ENCODE measurements at regions not wholly inside any gene's neighbourhood (a gene's known extent, or its start where the extent isn't known, plus 50 kb on each side); places are given as distances from the start of the nearest gene placed in this dataset.
A peak's percentile ranks its signal among the peaks of the same experiment; 100 is the strongest.
"Not testable (repeated sequence)": the region's sequence is repeated elsewhere in the genome, so short reads cannot be mapped to it uniquely, and the experiment has no call there.

DNA sequence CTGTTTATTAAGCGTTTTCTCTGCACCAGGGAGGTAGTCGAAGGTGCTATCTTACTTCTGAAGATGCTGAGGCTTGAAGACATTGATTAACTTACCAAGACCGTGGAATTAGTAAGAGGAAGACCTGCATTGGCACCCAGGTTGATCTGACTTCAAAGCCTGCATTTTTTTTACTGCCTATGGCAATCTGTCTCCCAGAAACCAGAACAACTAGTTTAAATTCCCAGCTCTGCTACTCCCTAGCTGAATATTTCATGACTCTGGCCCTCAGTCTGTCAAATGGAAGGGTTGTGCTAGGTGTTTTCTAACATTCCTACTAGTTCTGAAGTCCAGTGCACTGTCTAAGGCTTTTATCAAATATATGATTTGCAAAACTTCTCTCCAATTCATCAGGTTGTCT, 52.0 kb upstream of the GRAMD1B start:
- no peak for DNase-seq

DNA sequence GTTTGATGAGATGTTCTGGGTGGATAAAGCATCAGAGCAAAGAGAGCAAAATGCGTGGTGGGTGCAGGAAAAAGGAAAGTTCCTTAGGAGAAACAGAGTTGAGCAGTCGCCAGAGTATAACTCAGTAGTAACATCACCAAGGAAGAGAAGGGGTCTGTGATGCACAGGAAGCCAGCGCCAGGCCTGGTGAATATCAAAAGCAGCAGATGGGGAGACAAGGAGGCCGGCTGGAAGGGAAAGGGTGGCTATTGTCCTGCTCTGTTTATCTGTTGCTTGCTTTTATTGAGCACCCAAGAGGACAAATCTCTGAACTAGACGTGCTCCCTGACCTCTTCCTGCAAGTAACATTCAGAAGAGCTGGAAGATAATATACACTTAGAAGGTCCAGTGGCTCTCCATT, 52.7 kb upstream of the GRAMD1B start:
- no peak for DNase-seq

DNA sequence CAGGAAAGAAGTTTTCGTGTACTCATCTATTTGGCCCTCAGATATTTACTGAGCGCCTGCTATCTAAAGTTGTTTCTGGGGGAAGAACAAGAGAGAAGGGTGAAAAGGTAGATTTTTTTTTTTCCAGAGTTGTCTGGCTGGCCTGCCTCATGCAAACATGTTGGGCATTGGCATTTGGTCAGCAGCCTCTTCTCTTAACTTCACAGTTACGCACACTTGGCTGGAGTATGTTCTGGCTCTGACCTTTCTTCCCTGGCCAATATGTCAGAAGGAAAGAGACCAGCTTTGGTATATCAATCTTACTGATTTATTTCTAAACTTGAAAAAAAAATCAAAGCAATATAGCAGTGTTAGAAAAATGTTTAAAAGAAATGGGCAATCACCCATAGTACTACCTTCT, 54.2 kb upstream of the GRAMD1B start:
- no peak for DNase-seq

DNA sequence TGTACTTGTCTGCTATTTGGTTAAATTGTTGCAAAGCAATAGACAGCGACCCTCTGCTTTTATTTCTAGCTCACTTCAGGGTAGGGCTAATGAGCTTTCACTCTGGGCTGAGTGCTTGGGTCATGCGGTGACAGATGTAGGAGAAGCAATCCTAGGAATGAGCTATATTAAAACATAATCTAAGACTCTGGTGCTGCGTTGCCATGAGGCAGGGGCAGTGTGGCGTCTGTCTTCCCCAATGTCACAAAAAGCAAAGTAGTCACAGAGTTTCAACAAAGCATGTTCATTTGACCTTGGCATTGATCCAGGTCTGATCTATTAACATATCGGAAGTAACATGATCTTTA, 55.5 kb upstream of the GRAMD1B start:
- no peak for DNase-seq

DNA sequence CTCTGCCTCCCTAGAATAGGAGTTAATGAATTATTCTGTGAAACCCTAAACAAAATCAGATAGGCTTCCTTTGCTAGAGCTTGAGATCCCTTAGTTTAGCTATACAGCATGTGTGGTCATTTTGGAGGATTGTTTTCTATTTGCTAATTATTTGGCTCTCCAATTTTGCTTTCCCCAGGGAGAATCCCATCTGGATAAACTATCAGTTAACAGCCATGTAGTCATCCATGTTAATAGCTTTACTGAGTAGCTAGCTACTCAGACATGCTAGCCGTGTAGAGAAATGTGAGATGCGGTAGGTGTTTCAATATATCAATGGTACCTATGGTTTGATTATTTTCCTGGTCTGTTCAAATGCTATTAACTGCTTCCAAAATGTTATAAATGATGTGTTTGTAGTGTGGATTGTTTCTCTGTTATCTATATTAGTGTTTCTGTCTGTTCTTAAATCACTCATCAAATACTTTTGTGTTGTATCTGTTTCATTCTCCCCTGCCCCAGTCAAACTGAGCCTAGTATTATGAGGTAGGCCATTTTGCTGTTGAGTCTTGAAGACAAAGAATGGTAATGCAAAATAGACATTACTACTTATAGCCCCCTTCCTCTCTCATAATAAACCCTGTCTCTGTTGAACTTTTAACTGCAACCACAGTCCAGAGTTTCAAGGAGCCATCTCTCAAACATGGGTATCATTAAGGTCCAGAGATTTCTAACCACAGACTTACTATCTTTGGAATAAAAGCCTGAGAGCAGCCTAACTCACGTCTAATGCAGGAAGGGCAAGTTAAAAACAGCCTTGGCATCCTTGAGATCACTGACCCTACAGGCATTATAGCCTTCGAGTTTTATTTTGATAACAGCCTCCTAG, 56.1 kb upstream of the GRAMD1B start:
- DNase-seq, result no peak

DNA sequence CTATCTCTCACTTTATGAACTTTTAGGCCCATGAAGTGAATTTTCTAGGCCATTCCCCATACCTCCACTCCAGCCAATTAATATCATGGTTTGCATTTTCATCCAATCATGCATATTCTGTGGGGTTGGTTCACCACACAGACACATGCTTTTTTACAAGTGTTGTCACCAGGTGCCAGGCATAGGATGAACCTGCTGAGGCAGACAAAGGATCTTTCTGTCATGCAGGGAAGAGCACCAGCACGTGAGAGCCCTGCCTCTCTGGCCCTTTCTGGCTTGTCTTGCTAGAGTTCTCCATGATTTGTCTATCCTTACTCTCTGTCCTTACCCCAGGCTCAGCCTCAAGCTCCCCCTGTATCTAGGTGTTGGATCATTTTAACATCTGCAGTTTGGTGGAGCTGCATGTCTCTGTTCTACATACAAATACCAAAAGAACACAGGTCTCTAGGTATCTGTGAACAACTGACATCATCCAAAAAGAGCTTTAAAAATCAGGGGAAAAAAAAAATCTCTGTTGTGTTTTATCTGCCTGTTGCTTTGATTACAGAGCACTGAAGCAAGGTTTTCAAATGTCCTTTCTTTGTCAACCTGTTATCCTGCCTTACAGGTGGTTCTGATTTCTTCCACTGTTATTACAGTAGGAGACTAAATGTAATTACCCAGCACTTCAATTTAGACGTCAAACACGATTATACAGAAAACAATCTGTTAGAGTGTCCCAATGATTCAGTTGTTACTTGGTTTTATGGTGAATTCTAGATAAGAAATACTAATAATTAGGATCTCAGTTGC, 58.4 kb upstream of the GRAMD1B start:
- no peak for DNase-seq

DNA sequence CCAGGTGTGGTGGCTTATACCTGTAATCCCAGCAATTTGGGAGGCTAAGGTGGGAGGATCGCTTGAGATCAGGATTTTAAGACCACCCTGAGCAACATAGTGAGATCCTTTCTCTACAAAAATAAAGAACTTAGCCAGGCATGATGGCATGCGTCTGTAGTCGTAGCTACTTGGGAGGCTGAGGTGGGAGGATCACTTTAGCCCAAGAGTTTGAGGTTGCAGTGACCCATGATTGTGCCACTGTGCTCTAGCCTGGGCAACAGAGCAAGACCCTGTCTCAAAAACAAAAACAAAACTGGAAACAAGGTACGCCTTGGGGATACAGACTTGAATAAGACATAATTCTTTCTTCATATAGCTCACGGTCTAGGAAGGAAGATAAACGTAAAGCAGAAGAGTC, 63.1 kb upstream of the GRAMD1B start:
- no peak for DNase-seq

DNA sequence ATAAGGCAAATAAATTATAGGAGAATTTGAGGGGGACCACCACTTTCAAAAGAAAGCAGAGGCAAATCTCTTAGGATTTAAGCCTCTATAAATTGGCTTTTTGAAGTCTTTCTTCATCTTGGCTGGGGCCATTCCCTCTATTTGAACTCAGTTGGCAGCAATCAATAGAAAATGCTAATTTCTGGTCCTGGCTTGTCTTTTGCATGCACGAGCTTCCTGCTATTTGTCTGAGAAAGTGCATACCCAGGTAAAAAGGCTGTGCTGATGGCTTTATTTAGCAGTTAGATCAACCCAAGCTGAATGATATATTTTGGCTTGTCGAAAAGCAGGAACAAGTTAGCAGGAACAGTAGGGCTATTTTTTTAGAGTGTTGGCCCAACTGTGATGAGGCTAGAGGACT, 64.1 kb upstream of the GRAMD1B start:
- DNase-seq, result no peak

DNA sequence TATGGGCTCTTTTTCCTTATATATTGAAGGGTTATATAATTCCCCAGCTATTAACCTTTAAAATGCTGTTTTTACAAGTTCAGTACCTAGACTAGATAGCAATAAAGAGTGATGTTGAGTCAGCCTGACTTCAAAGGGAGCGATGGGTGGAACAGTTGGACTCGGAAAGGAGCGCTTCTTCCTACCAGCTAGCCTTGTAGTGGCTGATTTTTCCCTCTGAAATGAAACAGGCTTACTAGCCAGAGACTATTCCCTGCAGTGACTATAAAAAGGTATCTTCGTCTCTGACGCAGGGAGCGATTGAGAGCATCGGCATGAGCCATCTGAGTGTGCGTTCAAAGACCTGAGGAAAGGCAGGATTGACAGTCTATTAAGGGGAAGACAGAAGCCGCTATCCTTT, 66.0 kb upstream of the GRAMD1B start:
- DNase-seq, result no peak

DNA sequence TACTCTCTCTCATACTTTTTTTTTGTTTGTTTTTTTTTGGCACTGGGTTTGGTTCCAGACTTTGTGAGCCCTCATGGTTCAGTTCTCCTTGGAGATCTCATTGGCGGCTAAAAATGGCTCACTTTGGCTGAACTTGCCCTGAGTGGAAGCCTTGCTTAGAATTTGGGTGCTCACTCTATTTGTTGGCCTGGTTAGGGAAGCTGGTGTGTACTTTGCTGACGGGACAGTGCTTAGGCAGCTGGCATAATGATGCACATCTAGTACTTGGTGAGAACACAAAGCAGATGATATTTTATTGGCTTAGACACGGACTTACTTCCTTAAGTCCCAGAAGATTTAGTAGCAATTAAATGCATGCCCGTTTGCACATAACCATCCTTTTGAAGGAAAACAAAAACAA, 66.5 kb upstream of the GRAMD1B start:
- DNase-seq, result no peak

DNA sequence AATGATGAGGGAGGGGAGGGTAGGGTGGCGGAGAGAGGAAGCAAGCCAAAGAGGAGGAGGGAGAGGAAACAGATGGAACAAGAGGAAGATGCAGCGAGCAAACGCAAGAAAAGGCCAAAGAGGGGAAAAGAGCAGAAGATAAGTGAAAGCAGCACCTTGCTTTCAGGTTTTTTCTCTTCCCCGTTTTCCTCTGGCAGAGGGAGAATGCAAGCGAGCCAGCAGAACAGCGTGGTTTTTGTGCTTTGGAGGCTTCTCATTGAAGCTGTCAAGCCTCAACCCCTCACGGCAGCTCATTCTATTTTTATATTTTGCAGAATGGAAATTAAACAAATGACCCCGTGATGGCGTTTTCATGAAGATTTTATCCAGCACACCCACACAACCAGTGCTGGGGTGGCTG, 67.1 kb upstream of the GRAMD1B start:
- DNase-seq, result no peak

DNA sequence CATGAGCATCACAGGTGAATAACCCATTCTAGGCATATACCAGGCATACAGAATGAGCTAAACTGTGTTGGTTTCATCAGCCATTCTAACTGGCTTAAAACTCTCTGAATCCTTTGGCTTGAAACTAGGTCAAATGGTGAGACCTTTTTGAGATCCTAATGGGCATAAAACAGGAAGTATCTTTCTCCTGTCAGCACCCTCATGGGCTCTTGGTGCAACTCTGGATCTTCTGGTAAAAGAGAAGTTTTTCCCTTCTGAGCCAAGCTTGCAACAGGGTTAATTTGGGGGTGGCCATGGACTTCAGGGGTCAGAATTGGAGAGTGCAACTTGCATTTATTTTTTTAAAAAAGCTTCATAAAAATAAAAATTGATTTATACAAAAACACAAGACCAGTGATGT, 67.9 kb upstream of the GRAMD1B start:
- DNase-seq, result no peak

DNA sequence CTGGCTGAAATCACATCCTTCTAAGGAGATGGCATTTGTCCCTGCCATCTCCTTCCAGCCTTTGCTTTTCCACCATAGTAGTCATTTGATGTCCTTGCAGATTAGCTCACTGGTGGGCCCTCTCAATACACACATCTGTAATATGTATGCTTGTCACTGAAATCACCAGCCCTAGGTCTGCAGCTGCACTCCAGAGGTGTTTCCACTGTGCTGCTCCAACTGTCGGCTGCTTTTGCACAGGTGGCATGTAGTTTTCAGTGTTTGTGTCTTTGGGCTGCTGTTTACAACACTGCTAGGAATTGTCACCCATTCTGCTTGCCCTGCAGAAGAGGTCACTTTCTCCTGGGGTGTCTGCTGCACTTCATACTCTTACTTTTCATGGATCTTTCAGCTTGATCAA, 69.0 kb upstream of the GRAMD1B start:
- DNase-seq, result no peak

DNA sequence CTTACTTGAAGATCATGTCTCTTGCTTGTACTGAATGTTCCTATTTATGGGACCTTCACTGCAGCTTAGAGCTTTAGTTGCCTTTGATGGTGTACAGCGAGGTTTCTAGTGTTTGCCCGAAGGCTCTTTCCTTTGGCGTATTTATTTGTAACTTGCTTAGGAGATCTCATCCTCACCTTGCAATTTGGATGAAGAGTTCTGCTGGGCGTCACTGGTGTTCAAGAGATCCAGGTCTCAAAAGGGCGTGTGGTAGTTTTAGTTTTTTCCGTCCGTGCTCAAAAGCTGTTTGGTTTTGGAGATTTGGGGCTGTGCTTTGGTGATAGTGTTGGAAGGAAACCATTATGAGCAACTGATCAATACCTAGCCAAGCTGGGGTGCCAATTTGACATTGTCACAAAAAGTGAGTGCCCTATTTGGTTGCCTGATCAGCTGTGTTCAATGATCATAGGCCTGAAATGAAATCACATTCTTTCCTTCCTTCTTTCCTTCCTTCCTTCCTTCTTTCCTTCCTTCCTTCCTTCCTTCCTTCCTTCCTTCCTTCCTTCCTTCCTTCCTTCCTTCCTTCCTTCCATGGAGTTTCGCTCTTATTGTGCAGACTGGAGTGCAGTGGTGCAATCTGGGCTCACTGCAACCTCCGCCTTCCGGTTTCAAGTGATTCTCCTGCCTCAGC, 69.7 kb upstream of the GRAMD1B start:
- no peak for DNase-seq

DNA sequence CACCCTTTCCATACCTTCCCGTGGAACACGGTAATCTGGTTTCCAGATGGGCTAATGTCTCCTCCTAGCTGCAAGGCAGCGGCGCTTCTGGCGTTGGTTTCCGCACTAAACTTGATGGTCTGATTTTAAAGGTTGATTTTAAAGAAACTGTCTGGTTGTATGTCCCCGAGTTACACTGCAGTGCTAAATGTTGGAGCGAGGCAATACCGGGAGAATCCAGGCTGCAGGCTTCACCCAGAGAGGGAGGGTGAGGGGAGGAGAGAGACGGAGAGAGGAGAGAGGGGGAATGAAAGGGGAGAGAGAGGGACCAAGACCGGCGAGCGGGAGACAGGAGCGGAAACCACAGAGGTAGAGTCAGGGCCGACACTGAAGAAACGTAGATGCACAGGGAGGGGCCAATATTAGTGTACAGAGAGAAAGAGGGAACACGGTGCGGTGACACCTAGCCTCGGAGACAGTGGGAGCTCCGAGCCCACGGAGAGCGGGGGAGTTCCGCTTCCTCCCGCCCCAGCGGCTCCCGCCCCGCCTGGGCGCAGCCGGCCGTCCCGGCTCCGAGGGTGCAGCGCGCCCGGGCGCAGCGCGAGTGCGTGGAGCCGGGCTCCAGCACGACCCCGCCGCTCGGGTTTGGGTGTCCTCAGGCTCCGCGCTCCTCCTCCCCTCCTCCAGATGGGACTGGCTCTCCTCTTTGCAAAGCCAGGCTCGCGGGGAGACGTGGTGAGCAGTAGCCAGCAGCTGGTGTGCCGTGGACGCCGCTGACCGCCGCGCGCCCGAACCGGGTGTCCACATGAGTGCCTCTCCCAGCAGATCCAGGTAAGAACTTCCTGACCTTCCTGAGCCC, 71.9 kb upstream of the GRAMD1B start:
- DNase-seq, result peak; percentile 66 to 69

DNA sequence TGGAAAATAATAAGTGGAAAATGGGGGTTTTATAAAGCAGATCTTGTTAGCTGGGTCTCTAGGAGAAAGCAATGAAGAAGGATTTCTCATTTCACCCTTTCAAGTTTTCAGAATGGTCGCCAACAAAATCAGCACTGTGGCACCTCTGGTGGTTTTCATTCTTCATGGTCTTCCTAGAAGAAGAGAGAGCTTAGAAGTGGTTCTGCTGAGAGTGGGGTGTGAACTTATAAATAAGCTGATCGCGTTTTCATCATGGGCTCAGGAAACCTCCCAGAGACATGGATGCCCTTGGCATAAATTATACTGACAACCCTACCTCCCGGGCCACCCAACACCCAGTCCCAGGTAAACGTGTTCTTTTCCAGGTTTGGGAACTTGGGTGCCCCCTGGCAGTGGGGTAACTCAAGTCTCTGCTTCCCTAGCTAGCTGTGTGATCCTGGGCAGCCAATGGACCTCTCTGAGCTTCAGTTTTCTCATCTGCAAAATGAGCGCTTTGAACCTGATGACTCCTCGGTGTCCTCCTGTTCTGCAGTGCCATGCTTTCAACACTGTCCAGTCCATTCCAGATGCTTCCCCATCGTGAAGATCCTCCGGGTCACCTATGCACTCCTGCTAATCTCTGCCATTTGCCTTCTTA, 72.6 kb upstream of the GRAMD1B start:
- DNase-seq, result peak; percentile 59 to 61

DNA sequence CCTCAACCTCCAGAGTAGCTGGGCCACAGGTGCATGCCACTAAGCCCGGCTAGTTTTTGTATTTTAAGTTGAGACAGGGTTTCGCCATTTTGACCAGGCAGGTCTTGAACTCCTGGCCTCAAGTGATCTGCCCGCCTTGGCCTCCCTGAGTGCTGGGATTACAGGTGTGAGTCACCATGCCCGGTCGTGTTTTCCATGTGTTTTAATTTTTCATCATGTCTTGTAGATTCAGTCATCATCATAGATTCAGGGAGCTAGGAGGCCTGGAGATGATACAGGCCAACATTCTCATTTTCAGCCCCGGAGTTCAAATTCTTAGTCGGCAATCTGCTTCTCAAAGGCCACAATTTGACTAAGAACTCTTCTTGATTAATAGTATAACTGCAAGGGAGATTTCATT, 73.5 kb upstream of the GRAMD1B start:
- peak; percentile 67 to 69 for DNase-seq

DNA sequence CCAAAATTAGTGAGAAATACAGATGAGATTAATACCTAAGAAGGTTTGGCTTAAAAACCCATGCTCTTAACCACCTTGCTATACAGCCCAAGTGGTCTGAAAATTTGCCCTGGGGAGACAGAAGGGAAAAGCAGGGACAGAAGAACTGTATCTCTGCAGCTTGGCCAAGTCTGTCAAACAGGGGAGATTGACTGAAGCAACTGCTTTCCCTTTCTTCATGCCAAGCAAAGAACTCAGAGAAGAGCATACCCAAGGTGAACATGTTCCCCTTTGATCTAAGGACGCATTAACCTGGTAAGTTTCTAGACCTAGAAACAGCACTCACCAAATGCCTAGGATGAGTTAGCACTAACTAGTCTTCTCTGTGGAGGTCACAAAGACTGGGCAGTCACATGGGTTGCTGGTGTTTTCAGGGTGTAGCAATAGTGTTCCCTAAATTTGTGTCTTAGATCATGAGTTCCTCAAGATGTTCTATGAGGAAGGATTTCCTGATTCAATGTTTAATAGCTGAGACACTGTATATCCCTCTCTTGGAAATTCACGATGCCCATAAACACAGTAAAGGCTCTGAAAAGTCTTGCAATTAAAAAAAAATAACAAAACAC, 75.6 kb upstream of the GRAMD1B start:
- DNase-seq, result no peak

DNA sequence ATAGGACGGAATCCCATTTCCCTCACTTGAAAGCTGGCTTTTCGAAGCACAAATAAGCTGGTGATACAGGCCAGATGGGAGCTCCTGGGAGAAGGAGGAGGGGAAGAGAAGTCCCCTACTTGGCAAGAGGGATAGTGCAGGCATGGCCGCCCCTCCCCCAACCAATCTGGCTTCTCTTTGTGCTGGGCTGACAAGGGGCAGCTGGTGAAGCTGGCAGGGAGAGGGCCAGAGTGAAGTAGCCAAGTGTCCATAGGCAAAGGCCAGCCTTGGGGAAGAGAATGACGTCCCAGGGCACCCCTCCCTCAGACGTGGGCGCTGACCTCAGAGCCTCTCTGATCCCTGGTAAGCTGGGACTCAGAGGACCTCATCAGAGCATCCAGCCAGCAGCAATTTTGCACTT, 78.7 kb upstream of the GRAMD1B start:
- DNase-seq, result no peak

DNA sequence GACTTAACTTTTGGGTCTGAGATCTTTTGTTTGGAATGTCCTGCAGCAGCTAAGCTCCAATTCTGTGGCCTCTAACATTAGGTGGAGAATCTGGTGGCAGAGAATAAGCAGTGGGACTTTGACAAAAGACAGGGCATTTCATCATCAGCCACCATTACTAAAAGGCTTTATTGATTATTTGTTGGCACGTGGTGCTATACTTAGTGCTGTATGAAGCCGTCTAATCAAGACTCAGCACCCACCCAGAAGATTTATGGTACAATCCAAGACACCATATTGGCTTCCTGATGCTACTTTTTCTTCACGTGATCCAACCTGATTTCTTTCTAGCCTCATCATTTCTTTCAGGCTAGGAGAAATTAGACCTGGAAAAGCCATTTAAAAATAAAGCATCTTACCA, 80.7 kb upstream of the GRAMD1B start:
- DNase-seq, result no peak

DNA sequence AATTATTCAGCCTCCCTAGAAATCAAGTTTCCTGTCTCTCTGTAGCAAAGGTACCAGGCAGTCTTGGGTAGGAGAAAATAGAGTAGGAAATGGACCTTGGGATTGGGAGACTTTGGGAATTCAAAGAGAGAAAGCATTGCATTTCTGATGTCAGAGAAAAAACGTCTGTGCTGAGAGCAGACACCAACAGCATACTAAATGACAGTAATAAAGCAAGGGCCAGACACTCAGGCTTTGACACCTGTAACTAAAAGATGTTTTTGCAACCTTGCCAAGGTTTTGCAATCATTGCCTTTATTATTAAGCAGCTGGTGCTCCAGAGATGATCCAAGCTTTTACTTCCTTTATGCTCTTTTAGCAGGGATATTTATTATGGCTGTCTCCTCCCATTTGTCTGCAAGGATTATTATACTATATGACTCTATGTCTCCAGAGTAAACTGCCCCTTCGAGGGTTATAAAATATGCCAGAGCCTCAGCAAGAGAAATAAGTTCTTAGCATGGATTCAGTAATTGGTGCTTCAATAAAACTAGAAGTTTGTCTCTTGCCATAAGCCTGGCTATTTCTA, 85.2 kb upstream of the GRAMD1B start:
- DNase-seq, result no peak

DNA sequence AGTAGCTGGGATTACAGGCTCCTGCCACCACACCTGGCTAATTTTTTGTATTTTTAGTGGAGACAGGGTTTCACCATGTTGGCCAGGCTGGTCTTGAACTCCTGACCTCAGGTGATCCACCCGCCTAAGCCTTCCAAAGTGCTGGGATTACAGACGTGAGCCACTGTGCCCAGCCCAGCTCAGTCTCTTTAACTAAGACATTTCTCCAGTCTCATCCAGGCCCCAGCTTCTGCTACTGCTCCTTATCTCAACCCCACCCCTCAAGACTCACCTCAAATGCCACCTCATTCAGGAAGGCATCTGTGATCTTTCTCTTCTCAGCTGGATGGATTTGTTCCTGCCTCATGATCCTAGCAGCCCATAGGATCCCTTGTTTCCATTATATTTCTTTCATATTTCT, 85.9 kb upstream of the GRAMD1B start:
- not testable (repeated sequence) for DNase-seq

All from activated T-cell treated with anti-CD3 and anti-CD28 coated beads, Interleukin-2, amount 50 U/mL, for 48 hours (primary cell).